NCI-H146 (cell line): ENCODE measurements at regions not wholly inside any gene's neighbourhood (a gene's known extent, or its start where the extent isn't known, plus 50 kb on each side); places are given as distances from the start of the nearest gene placed in this dataset.
"Not testable (repeated sequence)": the region's sequence is repeated elsewhere in the genome, so short reads cannot be mapped to it uniquely, and the experiment has no call there.

Experiments used
- DNase-seq: peaks from one replicate; lab custom pipeline; 2025; lab: John Stamatoyannopoulos, UW

GRCh38 chr11:38721586-38722315, 2123.7 kb upstream of the RAG2 start:
- no peak for DNase-seq

- DNase-seq = no peak
These were observed 2120.6 kb upstream of the RAG2 start for GRCh38 chr11:38718659-38719058.

- DNase-seq = no peak
These were observed 2120.0 kb upstream of the RAG2 start for GRCh38 chr11:38718049-38718448.

- DNase-seq = no peak
These were observed 2113.1 kb upstream of the RAG2 start for GRCh38 chr11:38711110-38711509.

- no peak for DNase-seq
These were observed 2112.2 kb upstream of the RAG2 start for GRCh38 chr11:38710262-38710661.

- no peak for DNase-seq
These were observed 2102.1 kb upstream of the RAG2 start for GRCh38 chr11:38700111-38700510.

- no peak for DNase-seq
These were observed 2095.3 kb upstream of the RAG2 start for GRCh38 chr11:38693306-38693705.

GRCh38 chr11:38690211-38690610, 2092.2 kb upstream of the RAG2 start:
- DNase-seq = not testable (repeated sequence)

- no peak for DNase-seq
These were observed 2089.0 kb upstream of the RAG2 start for GRCh38 chr11:38687008-38687407.

GRCh38 chr11:38683484-38683883, 2085.4 kb upstream of the RAG2 start:
- no peak for DNase-seq

- DNase-seq = no peak
These were observed 2082.7 kb upstream of the RAG2 start for GRCh38 chr11:38680746-38681145.

GRCh38 chr11:38680166-38680565, 2082.1 kb upstream of the RAG2 start:
- DNase-seq = no peak

GRCh38 chr11:38672445-38672844, 2074.4 kb upstream of the RAG2 start:
- DNase-seq = no peak

GRCh38 chr11:38667359-38667758, 2069.3 kb upstream of the RAG2 start:
- DNase-seq = no peak

- DNase-seq = no peak
These were observed 2050.6 kb upstream of the RAG2 start for GRCh38 chr11:38648604-38649003.

- no peak for DNase-seq
These were observed 2048.3 kb upstream of the RAG2 start for GRCh38 chr11:38646382-38646781.

GRCh38 chr11:38640854-38641253, 2042.8 kb upstream of the RAG2 start:
- no peak for DNase-seq

GRCh38 chr11:38612701-38613100, 2014.7 kb upstream of the RAG2 start:
- DNase-seq = no peak

- DNase-seq = not testable (repeated sequence)
These were observed 2003.3 kb upstream of the RAG2 start for GRCh38 chr11:38601371-38601770.

GRCh38 chr11:38598418-38598817, 2000.4 kb upstream of the RAG2 start:
- DNase-seq = no peak

GRCh38 chr11:38595359-38596016, 1997.5 kb upstream of the RAG2 start:
- not testable (repeated sequence) for DNase-seq

GRCh38 chr11:38594895-38595294, 1996.9 kb upstream of the RAG2 start:
- DNase-seq = no peak

- DNase-seq = no peak
These were observed 1995.6 kb upstream of the RAG2 start for GRCh38 chr11:38593649-38594048.

GRCh38 chr11:38582756-38583155, 1984.7 kb upstream of the RAG2 start:
- no peak for DNase-seq
